DND-41 (cell line): ENCODE measurements at regions not wholly inside any gene's neighbourhood (a gene's known extent, or its start where the extent isn't known, plus 50 kb on each side); places are given as distances from the start of the nearest gene placed in this dataset.

Experiments used
- ATAC-seq: fragments of 200-7000 bp; cut with Tn5 transposase; 3 replicates; pipeline ENCODE4 v1.9.1; 2021; ENCODE audit warnings: low read depth; ENCODE audit not compliant: insufficient read depth
- DNase-seq: peaks from one replicate; pipeline ENCODE4 v3.0.0-alpha.2; 2020
- H2AFZ ChIP-seq: 2 replicates; pipeline ENCODE4 v1.6.0; 2012; ENCODE audit warnings: low read depth, low read length
- H3K27ac ChIP-seq: 2 replicates; pipeline ENCODE4 v1.5.1; 2012; ENCODE audit warnings: low read length, inconsistent platforms
- H3K27me3 ChIP-seq: fragments of 200-600 bp; sonication (generic); 2 replicates; pipeline ENCODE4 v1.6.0; 2012; ENCODE audit warnings: low read length, mild to moderate bottlenecking, inconsistent platforms; ENCODE audit not compliant: insufficient read depth, poor library complexity
- H3K36me3 ChIP-seq: 2 replicates; pipeline ENCODE4 v1.5.1; 2012; ENCODE audit warnings: low read length, inconsistent platforms; ENCODE audit not compliant: insufficient read depth
- H3K4me1 ChIP-seq: 2 replicates; pipeline ENCODE4 v1.5.1; 2012; ENCODE audit warnings: mild to moderate bottlenecking, low read length; ENCODE audit not compliant: insufficient read depth
- H3K4me2 ChIP-seq: 2 replicates; pipeline ENCODE4 v1.6.0; 2012; ENCODE audit warnings: mild to moderate bottlenecking, moderate library complexity, low read length, inconsistent platforms; ENCODE audit not compliant: insufficient read depth
- H3K4me3 ChIP-seq, 2 experiments: fragments of 200-600 bp in 1 of 2; shearing (Covaris generic) in 1 of 2; 2 replicates each; pipeline ENCODE4 v1.5.1; 2012 to 2016; ENCODE audit warnings: inconsistent platforms in 2 of 2, low read length in 2 of 2, mild to moderate bottlenecking in 2 of 2, low read depth in 1 of 2, moderate library complexity in 1 of 2
- H3K79me2 ChIP-seq: 2 replicates; pipeline ENCODE4 v1.6.0; 2012; ENCODE audit warnings: low read length, inconsistent platforms; ENCODE audit not compliant: insufficient read depth
- H3K9ac ChIP-seq: 2 replicates; pipeline ENCODE4 v1.6.0; 2012; ENCODE audit warnings: low read depth, mild to moderate bottlenecking, inconsistent platforms, low read length, moderate library complexity
- H3K9me3 ChIP-seq: 2 replicates; pipeline ENCODE4 v1.5.1; 2012; ENCODE audit warnings: low read length, moderate library complexity, mild to moderate bottlenecking, inconsistent platforms; ENCODE audit not compliant: insufficient read depth, severe bottlenecking
- H4K20me1 ChIP-seq: 2 replicates; pipeline ENCODE4 v1.6.0; 2012; ENCODE audit warnings: low read length; ENCODE audit not compliant: insufficient read depth
- CTCF ChIP-seq: IDR thresholded peaks from 2 replicates; pipeline ENCODE4 v1.5.1; 2012; ENCODE audit warnings: borderline replicate concordance, low read length, moderate library complexity, mild to moderate bottlenecking; ENCODE audit not compliant: poor library complexity, severe bottlenecking; ENCODE audit errors: extremely low read depth
- EZH2 ChIP-seq: IDR thresholded peaks from 3 replicates; pipeline ENCODE4 v1.6.1; 2012; ENCODE audit warnings: borderline replicate concordance, low read depth, mild to moderate bottlenecking, moderate library complexity, low read length, inconsistent platforms; ENCODE audit not compliant: severe bottlenecking

GRCh38 chr6:8234321-8234720, 132.0 kb upstream of the EEF1E1 start:
- H3K4me3 ChIP-seq: no peak overlapping the region
- H4K20me1 ChIP-seq: no peaks in the 10 kb centered on the region
- H3K27me3 ChIP-seq: no peaks in the 10 kb centered on the region
- TF ChIP-seq CTCF: no peak
- no peak for TF ChIP-seq EZH2
- no peaks in the 10 kb centered on the region for H3K36me3 ChIP-seq
- H3K79me2 ChIP-seq: no peaks in the 10 kb centered on the region
- no peak for DNase-seq
- no peaks in the 10 kb centered on the region for H3K9me3 ChIP-seq
- H3K4me2 ChIP-seq: no peak overlapping the region
- H3K9ac ChIP-seq: no peak overlapping the region
- H3K4me1 ChIP-seq: no peaks in the 10 kb centered on the region
- H3K27ac ChIP-seq: no peak overlapping the region
- ATAC-seq: no peak
- no peak overlapping the region for H2AFZ ChIP-seq

- ATAC-seq (no peak), DNase-seq (no peak)
- H3K9ac ChIP-seq: no peak overlapping the region
- no peak overlapping the region for H3K4me2 ChIP-seq
- H3K27me3 ChIP-seq: no peaks in the 10 kb centered on the region
- no peaks in the 10 kb centered on the region for H4K20me1 ChIP-seq
- H3K9me3 ChIP-seq: no peaks in the 10 kb centered on the region
- H3K36me3 ChIP-seq: no peaks in the 10 kb centered on the region
- H3K4me1 ChIP-seq: no peaks in the 10 kb centered on the region
- no peak overlapping the region for H3K27ac ChIP-seq
- H2AFZ ChIP-seq: no peak overlapping the region
- H3K79me2 ChIP-seq: no peaks in the 10 kb centered on the region
- TF ChIP-seq EZH2: no peak
- TF ChIP-seq CTCF: no peak
- H3K4me3 ChIP-seq: no peak overlapping the region
These were observed 129.6 kb upstream of the EEF1E1 start for GRCh38 chr6:8231956-8232355.

- Histone ChIP-seq H3K9ac (no peak overlapping the region), H3K27ac (no peak overlapping the region), H3K9me3 (no peaks in the 10 kb centered on the region), H3K79me2 (no peaks in the 10 kb centered on the region), H3K4me1 (no peaks in the 10 kb centered on the region), H3K27me3 (no peaks in the 10 kb centered on the region), H4K20me1 (no peaks in the 10 kb centered on the region), H3K36me3 (no peaks in the 10 kb centered on the region), H3K4me3 (no peak overlapping the region), H2AFZ (no peak overlapping the region), H3K4me2 (no peak overlapping the region)
- no peak for TF ChIP-seq EZH2
- TF ChIP-seq CTCF: no peak
- no peak for ATAC-seq
- DNase-seq: no peak
These were observed 127.8 kb upstream of the EEF1E1 start for GRCh38 chr6:8229915-8230756.

GRCh38 chr6:8225113-8225512, 122.8 kb upstream of the EEF1E1 start:
- Histone ChIP-seq H3K9me3 (no peaks in the 10 kb centered on the region), H3K4me1 (no peaks in the 10 kb centered on the region), H3K27me3 (no peaks in the 10 kb centered on the region), H3K79me2 (no peaks in the 10 kb centered on the region), H3K27ac (no peak overlapping the region), H3K4me2 (no peak overlapping the region), H3K4me3 (no peak overlapping the region), H3K36me3 (no peaks in the 10 kb centered on the region), H2AFZ (no peak overlapping the region), H4K20me1 (no peaks in the 10 kb centered on the region), H3K9ac (no peak overlapping the region)
- TF ChIP-seq EZH2 (no peak), CTCF (no peak)
- DNase-seq (no peak), ATAC-seq (no peak)
